Prostate gland (tissue), 2 donors: ENCODE measurements at regions not wholly inside any gene's neighbourhood (a gene's known extent, or its start where the extent isn't known, plus 50 kb on each side); places are given as distances from the start of the nearest gene placed in this dataset.
A peak's percentile ranks its signal among the peaks of the same experiment; 100 is the strongest.

Experiments
- DNase-seq: peaks from one replicate; pipeline ENCODE4 v3.0.0-alpha.2; 2019; ENCODE audit warnings: low spot score
- H3K27ac ChIP-seq, 2 donors: fragments of 200-600 bp; sonication (generic); 2 replicates each; pipeline ENCODE4 v1.5.1; 2017 to 2019
- H3K27me3 ChIP-seq: fragments of 200-600 bp; sonication (generic); replicated peaks from 2 replicates; pipeline ENCODE4 v1.5.1; 2019; ENCODE audit not compliant: insufficient read depth
- H3K36me3 ChIP-seq, 2 donors: fragments of 200-600 bp; sonication (generic); 1 replicate in 1 of 2; 2 replicates in 1 of 2; pipeline versions ENCODE4 v1.5.1 to v1.8.1; 2017 to 2019
- H3K4me1 ChIP-seq: fragments of 200-600 bp; sonication (generic); replicated peaks from 2 replicates; pipeline ENCODE4 v1.5.1; 2019
- H3K4me3 ChIP-seq, 2 donors: fragments of 200-600 bp; sonication (generic); 2 replicates each; pipeline ENCODE4 v1.5.1; 2017 to 2019
- H3K9me3 ChIP-seq: fragments of 200-600 bp; sonication (generic); 2 replicates; pipeline ENCODE4 v1.5.1; 2017
- CTCF ChIP-seq, 4 experiments: fragments of 200-600 bp in 2 of 4; fragments of 450-650 bp in 2 of 4; sonication (generic) in 2 of 4; IDR thresholded peaks; 1 replicate in 3 of 4; 2 replicates in 1 of 4; pipeline ENCODE4 v1.5.1; 2016 to 2019; ENCODE audit warnings: antibody characterized with exemption in 4 of 4, mild to moderate bottlenecking in 2 of 4, moderate library complexity in 2 of 4
- POLR2A ChIP-seq: fragments of 450-650 bp; IDR thresholded peaks from one replicate; pipeline ENCODE4 v1.6.1; 2016; ENCODE audit warnings: antibody characterized with exemption, mild to moderate bottlenecking
- POLR2AphosphoS5 ChIP-seq: sonication (generic); formaldehyde crosslinking; IDR thresholded peaks from one replicate; pipeline ENCODE4 v1.6.1; 2017; ENCODE audit warnings: antibody characterized with exemption
- WGBS: methylation state at CpG from one replicate; pipeline ENCODE4 v1.1.5; 2018; 5-methylcytosine and 5-hydroxymethylcytosine counted together
- intact Hi-C: fragments of 100-400 bp; cut with DNase I; formaldehyde crosslinking; loops from one replicate; pipeline ENCODE4 v1.14.2; 2022

- Histone ChIP-seq H3K4me3 (no peak overlapping the region), H3K27ac (no peak overlapping the region), H3K36me3 (no peaks in the 10 kb centered on the region), H3K9me3 (no peaks in the 10 kb centered on the region), H3K27me3 (no peaks in the 10 kb centered on the region), H3K4me1 (no peaks in the 10 kb centered on the region)
- peak in 3 of 4 experiments; percentile 4 to 45 (median 39) for TF ChIP-seq CTCF (IDR thresholded peaks at IDR 0.05)
- no peak for TF ChIP-seq POLR2A
- TF ChIP-seq POLR2AphosphoS5 = peak; percentile 28
- intact Hi-C loops = no loop called here
- WGBS = 42% methylated on average over 4 of the region's 4 CpGs
- DNase-seq = peak; percentile 69
These were observed 436.4 kb downstream of the PLA2G4A start for GRCh38 chr1:187264995-187265602.

- Histone ChIP-seq H3K27me3 (no peaks in the 10 kb centered on the region), H3K27ac (no peak overlapping the region), H3K4me1 (no peaks in the 10 kb centered on the region), H3K4me3 (no peak overlapping the region), H3K36me3 (no peaks in the 10 kb centered on the region), H3K9me3 (no peaks in the 10 kb centered on the region)
- 78% methylated on average over 4 of the region's 4 CpGs for WGBS
- no peak for TF ChIP-seq POLR2AphosphoS5
- no peak for TF ChIP-seq CTCF (IDR thresholded peaks at IDR 0.05)
- no peak for TF ChIP-seq POLR2A
- DNase-seq = no peak
- intact Hi-C loops = no loop called here
These were observed 437.3 kb downstream of the PLA2G4A start for GRCh38 chr1:187266051-187266450.

GRCh38 chr1:187267827-187268226 lies 439.1 kb downstream of the PLA2G4A start:
- no peaks in the 10 kb centered on the region for H3K36me3 ChIP-seq
- H3K4me1 ChIP-seq = no peaks in the 10 kb centered on the region
- TF ChIP-seq POLR2A (no peak), POLR2AphosphoS5 (no peak), CTCF (IDR thresholded peaks at IDR 0.05) (no peak)
- no peaks in the 10 kb centered on the region for H3K9me3 ChIP-seq
- WGBS = 33% methylated on average over 1 of the region's 1 CpG
- DNase-seq = no peak
- intact Hi-C loops = no loop called here
- H3K27ac ChIP-seq = no peak overlapping the region
- no peak overlapping the region for H3K4me3 ChIP-seq
- no peaks in the 10 kb centered on the region for H3K27me3 ChIP-seq

GRCh38 chr1:187270256-187270655 lies 441.5 kb downstream of the PLA2G4A start:
- Histone ChIP-seq H3K36me3 (no peaks in the 10 kb centered on the region), H3K27me3 (no peaks in the 10 kb centered on the region), H3K9me3 (no peaks in the 10 kb centered on the region), H3K4me1 (no peaks in the 10 kb centered on the region), H3K27ac (no peak overlapping the region), H3K4me3 (no peak overlapping the region)
- 87% methylated on average over 5 of the region's 5 CpGs for WGBS
- intact Hi-C loops = no loop called here
- TF ChIP-seq CTCF (IDR thresholded peaks at IDR 0.05) (no peak), POLR2A (no peak), POLR2AphosphoS5 (no peak)
- no peak for DNase-seq

- Histone ChIP-seq H3K27me3 (no peaks in the 10 kb centered on the region), H3K4me1 (peaks cover 6% of the 10 kb centered on the region), H3K36me3 (no peaks in the 10 kb centered on the region), H3K4me3 (no peak overlapping the region), H3K27ac (no peak overlapping the region), H3K9me3 (no peaks in the 10 kb centered on the region)
- intact Hi-C loops = no loop called here
- DNase-seq = no peak
- TF ChIP-seq POLR2AphosphoS5 (no peak), CTCF (IDR thresholded peaks at IDR 0.05) (no peak)
- 60% methylated on average over 1 of the region's 1 CpG for WGBS
These were observed 446.6 kb downstream of the PLA2G4A start for GRCh38 chr1:187275346-187275745.
